Uterus (tissue), 3 donors: ENCODE measurements at regions not wholly inside any gene's neighbourhood (a gene's known extent, or its start where the extent isn't known, plus 50 kb on each side); places are given as distances from the start of the nearest gene placed in this dataset.

Source experiments
- DNase-seq, 2 donors: peaks; one replicate each; pipeline ENCODE4 v3.0.0-alpha.2; 2019 to 2020
- H3K27ac ChIP-seq, 2 donors: fragments of 200-600 bp; sonication (generic); 1 replicate in 1 of 2; 2 replicates in 1 of 2; pipeline ENCODE4 v1.5.1; 2016 to 2018
- H3K27me3 ChIP-seq, 2 donors: fragments of 200-600 bp; sonication (generic); one replicate each; pipeline ENCODE4 v1.5.1; 2018 to 2019; ENCODE audit warnings: control low read depth in 1 of 2
- H3K36me3 ChIP-seq, 2 donors: fragments of 200-600 bp; sonication (generic); one replicate each; pipeline ENCODE4 v1.5.1; 2019; ENCODE audit warnings: control low read depth in 1 of 2
- H3K4me1 ChIP-seq, 2 donors: fragments of 200-600 bp; sonication (generic); one replicate each; pipeline ENCODE4 v1.5.1; 2018 to 2019; ENCODE audit warnings: control low read depth in 1 of 2
- H3K4me3 ChIP-seq, 2 donors: fragments of 200-600 bp; sonication (generic); 1 replicate in 1 of 2; 2 replicates in 1 of 2; pipeline ENCODE4 v1.5.1; 2018 to 2019; ENCODE audit warnings: mild to moderate bottlenecking in 1 of 2
- H3K9me3 ChIP-seq, 2 donors: fragments of 200-600 bp; sonication (generic); one replicate each; pipeline ENCODE4 v1.5.1; 2019; ENCODE audit warnings: control low read depth in 1 of 2
- CTCF ChIP-seq, 4 experiments: fragments of 200-600 bp in 2 of 4; fragments of 450-650 bp in 2 of 4; sonication (generic) in 2 of 4; IDR thresholded peaks; one replicate each; pipeline ENCODE4 v1.5.1; 2016 to 2019; ENCODE audit warnings: antibody characterized with exemption in 4 of 4, mild to moderate bottlenecking in 2 of 4, moderate library complexity in 1 of 4
- POLR2A ChIP-seq, 2 donors: fragments of 450-650 bp; IDR thresholded peaks; one replicate each; pipeline ENCODE4 v1.6.1; 2016; ENCODE audit warnings: antibody characterized with exemption in 2 of 2, mild to moderate bottlenecking in 1 of 2, moderate library complexity in 1 of 2
- intact Hi-C: fragments of 100-400 bp; cut with DNase I; formaldehyde crosslinking; loops from one replicate; pipeline ENCODE4 v1.15.1; 2023; ENCODE audit warnings: low total_unique reads
- donor health status: DM: yes; HTN: yes; CAD: no.

GRCh38 chr10:36067748-36068147 is 425.7 kb upstream of the FZD8 start:
- intact Hi-C loops = no loop called here
- H3K27me3 ChIP-seq = no peaks in the 10 kb centered on the region
- no peak for DNase-seq
- no peak overlapping the region for H3K27ac ChIP-seq
- no peak for TF ChIP-seq POLR2A (IDR thresholded peaks at IDR 0.05)
- TF ChIP-seq CTCF (IDR thresholded peaks at IDR 0.05) = no peak
- no peaks in the 10 kb centered on the region for H3K9me3 ChIP-seq
- no peaks in the 10 kb centered on the region for H3K36me3 ChIP-seq
- no peaks in the 10 kb centered on the region for H3K4me1 ChIP-seq
- no peak overlapping the region for H3K4me3 ChIP-seq

- intact Hi-C loops = no loop called here
- no peaks in the 10 kb centered on the region for H3K36me3 ChIP-seq
- no peaks in the 10 kb centered on the region for H3K9me3 ChIP-seq
- no peak overlapping the region for H3K27ac ChIP-seq
- TF ChIP-seq CTCF (IDR thresholded peaks at IDR 0.05) (no peak), POLR2A (IDR thresholded peaks at IDR 0.05) (no peak)
- no peak overlapping the region for H3K4me3 ChIP-seq
- DNase-seq = no peak
- H3K4me1 ChIP-seq = no peaks in the 10 kb centered on the region
- H3K27me3 ChIP-seq = no peaks in the 10 kb centered on the region
These were observed 424.8 kb upstream of the FZD8 start for GRCh38 chr10:36066850-36067249.

- TF ChIP-seq CTCF (IDR thresholded peaks at IDR 0.05) = no peak
- TF ChIP-seq POLR2A (IDR thresholded peaks at IDR 0.05) = no peak
- intact Hi-C loops = no loop called here
- H3K27ac ChIP-seq = no peak overlapping the region
- H3K27me3 ChIP-seq = no peaks in the 10 kb centered on the region
- no peaks in the 10 kb centered on the region for H3K4me1 ChIP-seq
- no peaks in the 10 kb centered on the region for H3K9me3 ChIP-seq
- H3K4me3 ChIP-seq = no peak overlapping the region
- no peak for DNase-seq
- H3K36me3 ChIP-seq = no peaks in the 10 kb centered on the region
These were observed 424.0 kb upstream of the FZD8 start for GRCh38 chr10:36066102-36066501.

GRCh38 chr10:36063396-36063795 is 421.3 kb upstream of the FZD8 start:
- intact Hi-C loops = no loop called here
- Histone ChIP-seq H3K36me3 (no peaks in the 10 kb centered on the region), H3K27me3 (no peaks in the 10 kb centered on the region), H3K9me3 (no peaks in the 10 kb centered on the region), H3K4me1 (no peaks in the 10 kb centered on the region), H3K4me3 (no peak overlapping the region), H3K27ac (no peak overlapping the region)
- no peak for DNase-seq
- no peak for TF ChIP-seq POLR2A (IDR thresholded peaks at IDR 0.05)
- no peak for TF ChIP-seq CTCF (IDR thresholded peaks at IDR 0.05)

- Histone ChIP-seq H3K9me3 (no peaks in the 10 kb centered on the region), H3K36me3 (no peaks in the 10 kb centered on the region)
- intact Hi-C loops = no loop called here
These were observed 415.6 kb upstream of the FZD8 start for GRCh38 chr10:36057731-36058130.

More at GRCh38 chr10:36057731-36058130, 415.6 kb upstream of the FZD8 start:
- DNase-seq = no peak
- TF ChIP-seq POLR2A (IDR thresholded peaks at IDR 0.05) (no peak), CTCF (IDR thresholded peaks at IDR 0.05) (no peak)
- Histone ChIP-seq H3K27me3 (no peaks in the 10 kb centered on the region), H3K4me3 (no peak overlapping the region), H3K27ac (no peak overlapping the region), H3K4me1 (no peaks in the 10 kb centered on the region)
